Neural cell (in vitro differentiated cells): ENCODE measurements at regions not wholly inside any gene's neighbourhood (a gene's known extent, or its start where the extent isn't known, plus 50 kb on each side); places are given as distances from the start of the nearest gene placed in this dataset.
"Not testable (repeated sequence)": the region's sequence is repeated elsewhere in the genome, so short reads cannot be mapped to it uniquely, and the experiment has no call there.

Source experiments
- H2AFZ ChIP-seq: fragments of 200-600, 300-800 bp; sonication (generic), shearing (Covaris generic); 2 replicates; pipeline ENCODE4 v1.6.0; 2014; ENCODE audit warnings: low read depth, mild to moderate bottlenecking, antibody characterized with exemption, low read length, moderate library complexity
- H3F3A ChIP-seq: fragments of 200-600 bp; shearing (Covaris generic); 2 replicates; pipeline ENCODE4 v1.6.1; 2016; ENCODE audit warnings: mild to moderate bottlenecking, moderate library complexity, mixed read lengths, antibody characterized with exemption, low read length; ENCODE audit not compliant: insufficient read depth, poor library complexity, severe bottlenecking
- H3K27ac ChIP-seq: fragments of 200-600, 300-800 bp; sonication (generic), shearing (Covaris generic); 2 replicates; pipeline ENCODE4 v1.5.1; 2014; ENCODE audit warnings: mild to moderate bottlenecking, low read length, moderate library complexity
- H3K27me3 ChIP-seq: fragments of 300-800, 200-600 bp; sonication (generic), shearing (Covaris generic); 2 replicates; pipeline ENCODE4 v1.6.0; 2014; ENCODE audit warnings: mild to moderate bottlenecking, low read depth, low read length, moderate library complexity; ENCODE audit not compliant: insufficient read depth
- H3K36me3 ChIP-seq: fragments of 300-800, 200-600 bp; sonication (generic), shearing (Covaris generic); 2 replicates; pipeline ENCODE4 v1.5.1; 2014; ENCODE audit warnings: mild to moderate bottlenecking, antibody characterized with exemption, low read length, moderate library complexity; ENCODE audit not compliant: insufficient read depth
- H3K4me2 ChIP-seq: fragments of 300-800, 200-600 bp; sonication (generic), shearing (Covaris generic); 2 replicates; pipeline ENCODE4 v1.6.0; 2014; ENCODE audit warnings: mild to moderate bottlenecking, low read length
- H3K4me3 ChIP-seq: fragments of 300-800, 200-600 bp; sonication (generic), shearing (Covaris generic); 2 replicates; pipeline ENCODE4 v1.5.1; 2014; ENCODE audit warnings: mild to moderate bottlenecking, low read length, moderate library complexity
- H3K79me2 ChIP-seq: fragments of 200-600 bp; shearing (Covaris generic); replicated peaks from 2 replicates; pipeline ENCODE4 v1.6.0; 2014; ENCODE audit warnings: mild to moderate bottlenecking, low read length, moderate library complexity; ENCODE audit not compliant: insufficient read depth
- H3K9ac ChIP-seq: fragments of 300-800, 200-600 bp; sonication (generic), shearing (Covaris generic); 2 replicates; pipeline ENCODE4 v1.6.1; 2016; ENCODE audit warnings: mild to moderate bottlenecking, low read length, mixed read lengths
- H3K9me2 ChIP-seq: fragments of 200-600 bp; shearing (Covaris generic); 2 replicates; pipeline ENCODE4 v1.6.1; 2016; ENCODE audit warnings: mild to moderate bottlenecking, low read length, mixed read lengths; ENCODE audit not compliant: insufficient read depth
- H3K9me3 ChIP-seq: fragments of 200-600, 300-800 bp; sonication (generic), shearing (Covaris generic); 2 replicates; pipeline ENCODE4 v1.6.1; 2016; ENCODE audit warnings: mild to moderate bottlenecking, mixed run types, low read length, moderate library complexity, mixed read lengths
- H4K20me1 ChIP-seq: fragments of 200-600 bp; shearing (Covaris generic); 2 replicates; pipeline ENCODE4 v1.6.1; 2016; ENCODE audit warnings: mild to moderate bottlenecking, mixed run types; ENCODE audit not compliant: insufficient read depth
- CTCF ChIP-seq: fragments of 450-650 bp; IDR thresholded peaks from 2 replicates; pipeline ENCODE4 v1.5.1; 2014; ENCODE audit warnings: antibody characterized with exemption, mild to moderate bottlenecking, moderate library complexity; ENCODE audit not compliant: poor library complexity, severe bottlenecking
- EP300 ChIP-seq: fragments of 450-650 bp; conservative IDR thresholded peaks from 2 replicates; pipeline ENCODE4 v1.6.1; 2014; ENCODE audit warnings: antibody characterized with exemption, mild to moderate bottlenecking, moderate library complexity; ENCODE audit not compliant: poor library complexity, severe bottlenecking
- EZH2 ChIP-seq: fragments of 200-600, 300-800 bp; shearing (Covaris generic), sonication (generic); IDR thresholded peaks from 2 replicates; pipeline ENCODE4 v1.6.1; 2014; ENCODE audit warnings: antibody characterized with exemption, low read length, borderline replicate concordance, mild to moderate bottlenecking; ENCODE audit not compliant: insufficient read depth, poor library complexity, severe bottlenecking
- MXI1 ChIP-seq: fragments of 450-650 bp; conservative IDR thresholded peaks from 2 replicates; pipeline ENCODE4 v1.6.1; 2014; ENCODE audit warnings: antibody characterized with exemption, mild to moderate bottlenecking; ENCODE audit not compliant: poor library complexity, severe bottlenecking
- POLR2AphosphoS5 ChIP-seq: IDR thresholded peaks from 2 replicates; pipeline ENCODE4 v1.6.1; 2012
- RAD21 ChIP-seq: fragments of 450-650 bp; conservative IDR thresholded peaks from 2 replicates; pipeline ENCODE4 v1.6.1; 2014; ENCODE audit warnings: antibody characterized with exemption, mild to moderate bottlenecking, moderate library complexity
- REST ChIP-seq: IDR thresholded peaks from 2 replicates; pipeline ENCODE4 v1.6.1; 2012; ENCODE audit warnings: borderline replicate concordance
- SMC3 ChIP-seq: fragments of 450-650 bp; conservative IDR thresholded peaks from 2 replicates; pipeline ENCODE4 v1.6.1; 2014; ENCODE audit warnings: antibody characterized with exemption, mild to moderate bottlenecking, moderate library complexity; ENCODE audit not compliant: poor library complexity
- TAF1 ChIP-seq: IDR thresholded peaks from 2 replicates; pipeline ENCODE4 v1.6.1; 2012; ENCODE audit warnings: low read depth

- H3K27me3 ChIP-seq: no peaks in the 10 kb centered on the region
- H4K20me1 ChIP-seq: no peaks in the 10 kb centered on the region
- TF ChIP-seq TAF1: no peak
- TF ChIP-seq REST: no peak
- TF ChIP-seq POLR2AphosphoS5: no peak
- no peak for TF ChIP-seq CTCF
- TF ChIP-seq MXI1: no peak
- TF ChIP-seq RAD21: no peak
- no peak for TF ChIP-seq EP300
- no peak for TF ChIP-seq EZH2
- H2AFZ ChIP-seq: no peak overlapping the region
- no peak overlapping the region for H3K4me3 ChIP-seq
- H3K9me3 ChIP-seq: no peaks in the 10 kb centered on the region
- no peaks in the 10 kb centered on the region for H3K9me2 ChIP-seq
- no peak overlapping the region for H3K9ac ChIP-seq
- H3K4me2 ChIP-seq: no peak overlapping the region
- H3F3A ChIP-seq: no peaks in the 10 kb centered on the region
- no peaks in the 10 kb centered on the region for H3K79me2 ChIP-seq
- no peaks in the 10 kb centered on the region for H3K36me3 ChIP-seq
- H3K27ac ChIP-seq: no peak overlapping the region
Measured at GRCh38 chr3:79954756-79955155, 187.0 kb upstream of the ROBO1 start.

DNA sequence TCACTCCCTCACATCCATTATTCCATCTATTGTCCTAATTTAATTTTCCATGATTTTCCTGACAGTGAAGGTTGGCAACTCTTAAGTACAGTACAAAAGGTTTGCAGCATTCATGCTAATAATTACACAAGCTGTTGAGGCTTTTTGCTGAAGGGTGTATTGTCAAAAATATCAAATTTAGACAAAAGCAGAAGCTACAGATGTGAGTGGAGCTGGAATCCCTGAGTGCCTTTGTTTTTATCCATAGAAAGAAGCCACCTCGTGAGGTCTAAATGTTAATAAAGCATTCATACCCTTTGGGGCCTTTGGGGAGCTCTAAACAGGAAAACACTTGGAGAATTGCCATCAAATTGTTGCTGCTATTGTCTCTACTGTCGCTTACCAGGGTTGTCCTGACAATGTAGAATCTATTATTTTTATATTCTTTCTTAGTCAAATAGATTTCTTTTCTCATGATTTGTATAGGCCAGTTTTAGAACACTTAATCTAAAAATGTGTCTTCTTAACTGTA lies 185.8 kb upstream of the ROBO1 start:
- Histone ChIP-seq H4K20me1 (no peaks in the 10 kb centered on the region), H2AFZ (peak overlapping the region; percentile 10), H3K27ac (peak overlapping the region; percentile 60), H3K9me2 (no peaks in the 10 kb centered on the region), H3K9ac (no peak overlapping the region), H3K79me2 (no peaks in the 10 kb centered on the region), H3F3A (no peaks in the 10 kb centered on the region), H3K36me3 (no peaks in the 10 kb centered on the region), H3K4me2 (no peak overlapping the region), H3K4me3 (peak overlapping the region; percentile 3), H3K27me3 (no peaks in the 10 kb centered on the region), H3K9me3 (no peaks in the 10 kb centered on the region)
- TF ChIP-seq EZH2 (no peak), POLR2AphosphoS5 (no peak), SMC3 (no peak), REST (peak; percentile 87)

GRCh38 chr3:79951426-79951825 lies 183.6 kb upstream of the ROBO1 start:
- not testable (repeated sequence) for H3K27me3 ChIP-seq, H3F3A ChIP-seq, H3K79me2 ChIP-seq, H3K4me3 ChIP-seq, H3K9me3 ChIP-seq, H3K9me2 ChIP-seq, H3K4me2 ChIP-seq, H3K9ac ChIP-seq, H2AFZ ChIP-seq, H3K36me3 ChIP-seq, H4K20me1 ChIP-seq, H3K27ac ChIP-seq
